ENCODE measurements at regions not wholly inside any gene's neighbourhood (a gene's known extent, or its start where the extent isn't known, plus 50 kb on each side); places are given as distances from the start of the nearest gene placed in this dataset.
"Not testable (repeated sequence)": the region's sequence is repeated elsewhere in the genome, so short reads cannot be mapped to it uniquely, and the experiment has no call there.

- DNase-seq = no peak
These were observed 154.8 kb upstream of the COBL start for GRCh38 chr7:51471210-51471980.

- no peak for DNase-seq
These were observed 150.9 kb upstream of the COBL start for GRCh38 chr7:51467384-51468017.

GRCh38 chr7:51459809-51460208 lies 143.2 kb upstream of the COBL start:
- DNase-seq = no peak

- no peak for DNase-seq
These were observed 142.1 kb upstream of the COBL start for GRCh38 chr7:51458693-51459092.

- DNase-seq = no peak
These were observed 140.5 kb upstream of the COBL start for GRCh38 chr7:51457079-51457478.

GRCh38 chr7:51456431-51457060 lies 139.9 kb upstream of the COBL start:
- DNase-seq = peak; percentile 39

GRCh38 chr7:51455948-51456347 lies 139.3 kb upstream of the COBL start:
- peak; percentile 91 for DNase-seq

GRCh38 chr7:51455513-51455912 lies 138.9 kb upstream of the COBL start:
- DNase-seq = peak; percentile 44

GRCh38 chr7:51455086-51455485 lies 138.5 kb upstream of the COBL start:
- DNase-seq = peak; percentile 30

GRCh38 chr7:51452694-51453093 lies 136.1 kb upstream of the COBL start:
- no peak for DNase-seq

- DNase-seq = peak; percentile 85
These were observed 135.3 kb upstream of the COBL start for GRCh38 chr7:51451751-51452476.

- no peak for DNase-seq
These were observed 133.9 kb upstream of the COBL start for GRCh38 chr7:51450541-51450940.

- no peak for DNase-seq
These were observed 130.2 kb upstream of the COBL start for GRCh38 chr7:51446785-51447184.

GRCh38 chr7:51446356-51446755 lies 129.7 kb upstream of the COBL start:
- DNase-seq = no peak

GRCh38 chr7:51444936-51445335 lies 128.3 kb upstream of the COBL start:
- DNase-seq = peak; percentile 5

GRCh38 chr7:51430480-51431086 lies 114.0 kb upstream of the COBL start:
- peak; percentile 78 for DNase-seq

- DNase-seq = peak; percentile 29
These were observed 111.7 kb upstream of the COBL start for GRCh38 chr7:51428217-51428887.

- DNase-seq = no peak
These were observed 109.6 kb upstream of the COBL start for GRCh38 chr7:51426163-51426562.

- DNase-seq = not testable (repeated sequence)
These were observed 93.3 kb upstream of the COBL start for GRCh38 chr7:51409934-51410333.

GRCh38 chr7:51397608-51398007 lies 81.0 kb upstream of the COBL start:
- not testable (repeated sequence) for DNase-seq

- DNase-seq = not testable (repeated sequence)
These were observed 76.4 kb upstream of the COBL start for GRCh38 chr7:51393003-51393402.

GRCh38 chr7:51389952-51390351 lies 73.3 kb upstream of the COBL start:
- DNase-seq = not testable (repeated sequence)
